ENCODE measurements at regions not wholly inside any gene's neighbourhood (a gene's known extent, or its start where the extent isn't known, plus 50 kb on each side); places are given as distances from the start of the nearest gene placed in this dataset.

DNA sequence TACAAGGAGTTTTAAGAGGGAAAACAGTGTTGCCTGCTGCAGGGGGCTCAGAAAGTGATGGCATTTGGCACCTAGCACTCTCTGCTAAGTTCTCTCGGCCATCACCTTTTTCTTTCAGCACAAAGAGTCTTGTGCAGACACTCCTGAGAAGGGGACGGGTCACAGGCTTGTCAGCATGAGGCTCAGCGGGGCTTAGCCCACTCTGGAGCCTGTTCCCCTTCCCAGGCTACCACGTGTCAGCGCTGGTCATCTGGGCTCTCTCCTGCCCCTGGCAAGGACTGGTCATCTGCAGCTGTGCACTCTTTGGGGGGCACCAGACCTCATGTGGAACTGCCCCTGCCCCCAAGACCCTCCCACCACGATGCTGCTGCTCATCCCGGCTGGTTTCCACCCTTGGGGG, 152.1 kb upstream of the MKI67 start (continued):
- no peak for TF ChIP-seq MTF1 (CRISPR knock-in tag; IDR thresholded peaks at IDR 0.05)

DNA sequence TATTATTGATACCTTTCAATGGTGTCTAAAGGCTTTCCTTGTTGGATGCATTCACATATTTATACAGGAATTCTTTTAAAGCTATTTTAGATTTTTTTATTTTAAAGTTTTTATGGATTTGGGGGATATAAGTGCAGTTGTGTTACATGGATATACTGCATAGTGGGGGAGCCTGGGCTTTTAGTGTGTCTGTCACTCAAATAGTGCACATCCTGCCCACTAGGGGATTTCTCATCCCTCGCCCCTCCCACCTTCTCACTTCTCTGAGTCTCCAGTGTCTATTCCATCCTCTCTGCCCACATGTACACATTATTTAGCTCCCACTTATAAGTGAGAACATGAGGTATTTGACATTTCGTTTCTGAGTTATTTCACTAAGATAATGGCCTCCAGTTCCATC, 154.0 kb upstream of the MKI67 start:
- Histone ChIP-seq H3K79me2 (ENCODE audit: insufficient read depth, low read length) (no peaks in the 10 kb centered on the region), H3K27ac (ENCODE audit: extremely low read length, insufficient read depth, low read length) (no peak overlapping the region), H3K4me2 (ENCODE audit: low read depth, low read length) (no peak overlapping the region), H2AFZ (ENCODE audit: low read length) (no peak overlapping the region), H3K4me3 (replicated peaks in 1 of 3; ENCODE audit: insufficient read depth in 1 of 3, low read depth in 2 of 3, low read length in 3 of 3) (no peak overlapping the region), H3K4me1 (ENCODE audit: insufficient read depth, low read length) (no peaks in the 10 kb centered on the region), H3K9ac (ENCODE audit: insufficient read depth, low read depth, low read length) (no peak overlapping the region), H3K36me3 (replicated peaks in 1 of 2; ENCODE audit: control insufficient read depth in 1 of 2, insufficient read depth in 2 of 2, low read length in 2 of 2) (no peaks in the 10 kb centered on the region), H4K20me1 (ENCODE audit: insufficient read depth, low read length) (no peaks in the 10 kb centered on the region), H3K27me3 (ENCODE audit: control insufficient read depth in 1 of 2, insufficient read depth in 2 of 2, low read length in 2 of 2) (peaks cover 5 to 18% of the 10 kb centered on the region in 2 experiments; a peak in 2 of 5 replicates), H3K9me3 (ENCODE audit: low read length) (no peaks in the 10 kb centered on the region)
- 2% methylated on average over 2 of the region's 2 CpGs for WGBS (ENCODE audit: low lambda C conversion rate)
- no TSS peak for BruUV-seq (replicated peaks)
- TF ChIP-seq NFRKB (IDR thresholded peaks at IDR 0.05) (no peak), ZNF550 (CRISPR knock-in tag; IDR thresholded peaks at IDR 0.05; ENCODE audit: borderline replicate concordance) (no peak), KMT2A (CRISPR knock-in tag; IDR thresholded peaks at IDR 0.05) (no peak), CREM (IDR thresholded peaks at IDR 0.05) (no peak), CREM (CRISPR knock-in tag; IDR thresholded peaks at IDR 0.05) (no peak), ZNF672 (CRISPR knock-in tag; IDR thresholded peaks at IDR 0.05) (no peak), RFXAP (CRISPR knock-in tag; IDR thresholded peaks at IDR 0.05; ENCODE audit: borderline replicate concordance) (no peak), JUN (CRISPR knock-in tag; IDR thresholded peaks at IDR 0.05) (no peak), KAT7 (CRISPR knock-in tag; IDR thresholded peaks at IDR 0.05; ENCODE audit: borderline replicate concordance) (no peak), ERF (CRISPR knock-in tag; IDR thresholded peaks at IDR 0.05) (no peak), KDM3A (CRISPR knock-in tag; IDR thresholded peaks at IDR 0.05; ENCODE audit: low read depth) (no peak), ZMYM2 (CRISPR knock-in tag; IDR thresholded peaks at IDR 0.05) (no peak), NFIC (IDR thresholded peaks at IDR 0.05; ENCODE audit: low read length) (no peak), STAT5B (CRISPR knock-in tag; IDR thresholded peaks at IDR 0.05) (no peak), SRF (IDR thresholded peaks at IDR 0.05; ENCODE audit: low read depth, low read length) (no peak), SMC3 (IDR thresholded peaks at IDR 0.05; ENCODE audit: low read length) (no peak), DNMT3B (CRISPR knock-in tag; conservative IDR thresholded peaks at IDR 0.05) (no peak), ZNF713 (CRISPR knock-in tag; IDR thresholded peaks at IDR 0.05) (no peak), MBNL3 (CRISPR knock-in tag; conservative IDR thresholded peaks at IDR 0.05) (no peak)
- TF ChIP-seq, protein P1, sequence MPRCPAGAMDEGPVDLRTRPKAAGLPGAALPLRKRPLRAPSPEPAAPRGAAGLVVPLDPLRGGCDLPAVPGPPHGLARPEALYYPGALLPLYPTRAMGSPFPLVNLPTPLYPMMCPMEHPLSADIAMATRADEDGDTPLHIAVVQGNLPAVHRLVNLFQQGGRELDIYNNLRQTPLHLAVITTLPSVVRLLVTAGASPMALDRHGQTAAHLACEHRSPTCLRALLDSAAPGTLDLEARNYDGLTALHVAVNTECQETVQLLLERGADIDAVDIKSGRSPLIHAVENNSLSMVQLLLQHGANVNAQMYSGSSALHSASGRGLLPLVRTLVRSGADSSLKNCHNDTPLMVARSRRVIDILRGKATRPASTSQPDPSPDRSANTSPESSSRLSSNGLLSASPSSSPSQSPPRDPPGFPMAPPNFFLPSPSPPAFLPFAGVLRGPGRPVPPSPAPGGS (CRISPR knock-in tag; IDR thresholded peaks at IDR 0.05), result no peak
- TF ChIP-seq, protein P2, sequence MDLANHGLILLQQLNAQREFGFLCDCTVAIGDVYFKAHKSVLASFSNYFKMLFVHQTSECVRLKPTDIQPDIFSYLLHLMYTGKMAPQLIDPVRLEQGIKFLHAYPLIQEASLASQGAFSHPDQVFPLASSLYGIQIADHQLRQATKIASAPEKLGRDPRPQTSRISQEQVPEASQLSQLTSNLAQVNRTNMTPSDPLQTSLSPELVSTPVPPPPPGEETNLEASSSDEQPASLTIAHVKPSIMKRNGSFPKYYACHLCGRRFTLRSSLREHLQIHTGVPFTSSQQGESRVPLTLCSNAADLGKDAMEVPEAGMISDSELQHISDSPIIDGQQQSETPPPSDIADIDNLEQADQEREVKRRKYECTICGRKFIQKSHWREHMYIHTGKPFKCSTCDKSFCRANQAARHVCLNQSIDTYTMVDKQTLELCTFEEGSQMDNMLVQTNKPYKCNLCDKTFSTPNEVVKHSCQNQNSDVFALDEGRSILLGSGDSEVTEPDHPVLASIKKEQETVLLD (CRISPR knock-in tag; IDR thresholded peaks at IDR 0.05; ENCODE audit: low read depth), result no peak
- DNase-seq (ENCODE audit: low spot score) (no peak), ATAC-seq (no peak), FAIRE-seq (no peak)
- in situ Hi-C loops (cut with HindIII; ENCODE audit: extremely low pct_ligation_motif_present, low pct_unique_long_range_greater_than_20kb), result no loop called here
- intact Hi-C loops (cut with micrococcal nuclease; ENCODE audit: unreplicated experiment), result no loop called here
- ChIA-PET POLR2A (no interaction called here), CTCF (ENCODE audit: low intra/inter-chr PET ratio, low total read pairs) (no interaction called here)

Data from HepG2 (cell line).